Right lobe of liver (tissue), 6 donors: ENCODE measurements at regions not wholly inside any gene's neighbourhood (a gene's known extent, or its start where the extent isn't known, plus 50 kb on each side); places are given as distances from the start of the nearest gene placed in this dataset.
A peak's percentile ranks its signal among the peaks of the same experiment; 100 is the strongest.
"Not testable (repeated sequence)": the region's sequence is repeated elsewhere in the genome, so short reads cannot be mapped to it uniquely, and the experiment has no call there.

ENCODE experiments used
- ATAC-seq, 4 donors: fragments of 200-7000 bp; cut with Tn5 transposase; one replicate each; pipeline ENCODE4 v1.9.1; 2020; ENCODE audit warnings: mild to moderate bottlenecking in 4 of 4, moderate library complexity in 4 of 4
- DNase-seq, 3 donors: peaks; one replicate each; pipeline ENCODE4 v3.0.0-alpha.2; 2020
- H3K27ac ChIP-seq, 3 donors: fragments of 200-600 bp; one replicate each; pipeline ENCODE4 v1.8.0; 2022
- H3K27me3 ChIP-seq, 2 donors: fragments of 200-600 bp; one replicate each; pipeline ENCODE4 v1.8.0; 2022
- H3K36me3 ChIP-seq, 4 donors: fragments of 200-600 bp; sonication (generic) in 1 of 4; one replicate each; pipeline versions ENCODE4 v1.5.1 to v1.8.0; 2017 to 2022; ENCODE audit warnings: control low read depth in 1 of 4
- H3K4me1 ChIP-seq, 4 donors: fragments of 200-600 bp; sonication (generic) in 1 of 4; one replicate each; pipeline versions ENCODE4 v1.5.1 to v1.8.0; 2017 to 2022; ENCODE audit warnings: control low read depth in 1 of 4
- H3K4me3 ChIP-seq, 3 donors: fragments of 200-600 bp; one replicate each; pipeline ENCODE4 v1.8.0; 2022
- H3K9me3 ChIP-seq, 4 donors: fragments of 200-600 bp; sonication (generic) in 1 of 4; one replicate each; pipeline versions ENCODE4 v1.5.1 to v1.8.0; 2017 to 2022; ENCODE audit warnings: control low read depth in 1 of 4
- POLR2A ChIP-seq: fragments of 450-650 bp; IDR thresholded peaks from one replicate; pipeline ENCODE4 v1.6.1; 2017; ENCODE audit warnings: antibody characterized with exemption, mild to moderate bottlenecking
- WGBS: methylation state at CpG from one replicate; pipeline ENCODE4 v1.1.6; 2018; ENCODE audit warnings: low coverage, low lambda C conversion rate; ENCODE audit not compliant: insufficient coverage; ENCODE audit errors: missing lambda C conversion rate; 5-methylcytosine and 5-hydroxymethylcytosine counted together
- intact Hi-C, 2 donors: fragments of 100-400 bp; cut with DNase I; formaldehyde crosslinking; loops; one replicate each; pipeline versions ENCODE4 v1.11.2 to v1.14.1; 2022
- TF ChIP-seq, protein P1 (sequence below), 4 donors: fragments of 200-600 bp in 3 of 4; fragments of 450-650 bp in 1 of 4; IDR thresholded peaks; one replicate each; pipeline versions ENCODE4 v1.5.1 to v1.8.0; 2016 to 2022; ENCODE audit warnings: antibody characterized with exemption in 4 of 4, mild to moderate bottlenecking in 2 of 4
- donor health status: DM: no; HTN: yes; CAD: no.
- donor health status: DM: no; HTN: no; CAD: no.
- donor health status: DM: no; HTN: no; CAD: no.
- donor health status: DM: no; HTN: yes; CAD: no.
- donor health status: DM: no; HTN: yes; CAD: no.

DNA sequence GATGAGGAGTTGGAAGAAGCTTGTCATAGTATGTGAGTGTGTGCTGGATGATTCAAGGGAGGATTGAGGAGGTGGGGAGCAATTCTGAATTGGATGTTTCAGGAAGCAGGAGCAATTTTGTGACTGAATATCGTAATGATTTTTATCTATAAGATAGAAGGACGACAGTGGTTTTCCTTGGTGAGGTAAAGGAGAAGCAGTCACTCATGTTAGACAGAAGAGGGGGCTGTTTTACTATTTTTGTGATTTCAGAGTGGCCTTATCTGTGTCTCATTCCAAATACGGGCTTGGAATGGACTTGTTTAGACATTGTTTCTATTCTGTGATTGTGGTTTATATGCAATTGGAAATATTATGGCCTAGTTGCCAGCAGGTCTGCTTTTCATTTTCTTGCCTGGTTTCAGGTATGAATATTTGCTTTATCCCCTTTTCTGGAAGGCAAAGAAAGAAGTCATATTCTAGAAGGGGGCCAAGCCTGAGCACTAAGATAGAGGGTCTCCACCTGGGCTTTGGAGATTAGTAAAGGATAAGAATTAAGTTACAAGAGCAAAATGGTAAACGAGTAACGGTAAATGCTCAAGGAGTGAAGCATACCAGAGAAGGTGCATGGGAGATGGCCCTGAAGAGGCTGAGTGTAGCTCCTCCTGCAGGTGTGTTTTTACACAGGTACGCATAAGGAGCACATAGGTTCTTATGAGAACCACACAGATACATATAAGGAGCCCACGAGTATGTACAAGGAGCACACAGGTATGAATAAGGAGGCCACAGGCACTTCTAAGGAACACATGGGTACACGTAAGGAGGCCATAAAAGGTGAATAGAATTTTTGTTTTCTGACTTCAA is 124.6 kb upstream of the KCNAB1 start:
- intact Hi-C loops: no loop called here
- H3K36me3 ChIP-seq: no peaks in the 10 kb centered on the region
- H3K27ac ChIP-seq: no peak overlapping the region
- no peaks in the 10 kb centered on the region for H3K4me1 ChIP-seq
- TF ChIP-seq POLR2A: no peak
- TF ChIP-seq, protein P1, sequence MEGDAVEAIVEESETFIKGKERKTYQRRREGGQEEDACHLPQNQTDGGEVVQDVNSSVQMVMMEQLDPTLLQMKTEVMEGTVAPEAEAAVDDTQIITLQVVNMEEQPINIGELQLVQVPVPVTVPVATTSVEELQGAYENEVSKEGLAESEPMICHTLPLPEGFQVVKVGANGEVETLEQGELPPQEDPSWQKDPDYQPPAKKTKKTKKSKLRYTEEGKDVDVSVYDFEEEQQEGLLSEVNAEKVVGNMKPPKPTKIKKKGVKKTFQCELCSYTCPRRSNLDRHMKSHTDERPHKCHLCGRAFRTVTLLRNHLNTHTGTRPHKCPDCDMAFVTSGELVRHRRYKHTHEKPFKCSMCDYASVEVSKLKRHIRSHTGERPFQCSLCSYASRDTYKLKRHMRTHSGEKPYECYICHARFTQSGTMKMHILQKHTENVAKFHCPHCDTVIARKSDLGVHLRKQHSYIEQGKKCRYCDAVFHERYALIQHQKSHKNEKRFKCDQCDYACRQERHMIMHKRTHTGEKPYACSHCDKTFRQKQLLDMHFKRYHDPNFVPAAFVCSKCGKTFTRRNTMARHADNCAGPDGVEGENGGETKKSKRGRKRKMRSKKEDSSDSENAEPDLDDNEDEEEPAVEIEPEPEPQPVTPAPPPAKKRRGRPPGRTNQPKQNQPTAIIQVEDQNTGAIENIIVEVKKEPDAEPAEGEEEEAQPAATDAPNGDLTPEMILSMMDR (IDR thresholded peaks at IDR 0.05): peak; percentile 42 to 56 (median 50)
- no peak overlapping the region for H3K4me3 ChIP-seq
- DNase-seq (no peak), ATAC-seq (peak; percentile 76 to 78 (median 76))
- H3K9me3 ChIP-seq: no peaks in the 10 kb centered on the region
- WGBS: 36% methylated on average over 8 of the region's 8 CpGs
- H3K27me3 ChIP-seq: no peaks in the 10 kb centered on the region

DNA sequence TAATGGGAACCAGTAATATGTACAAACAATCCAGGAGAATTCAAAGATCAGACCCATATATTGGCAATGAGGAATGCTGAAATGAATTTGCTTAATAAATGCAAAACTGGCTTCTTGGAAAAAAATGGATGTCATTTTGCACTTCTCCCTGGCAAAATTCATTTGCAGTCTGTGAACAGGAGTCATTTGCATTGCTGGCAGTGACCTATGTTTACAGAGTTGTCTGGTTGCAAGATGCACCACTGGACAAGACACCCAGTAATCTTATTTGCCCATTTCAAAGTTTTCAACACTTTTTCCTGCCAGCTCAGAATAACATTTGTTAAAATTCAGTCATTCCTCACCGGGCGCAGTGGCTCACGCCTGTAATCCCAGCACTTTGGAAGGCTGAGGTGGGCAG is 123.5 kb upstream of the KCNAB1 start:
- Histone ChIP-seq H3K4me1 (no peaks in the 10 kb centered on the region), H3K4me3 (no peak overlapping the region), H3K36me3 (no peaks in the 10 kb centered on the region), H3K27ac (no peak overlapping the region), H3K27me3 (no peaks in the 10 kb centered on the region), H3K9me3 (no peaks in the 10 kb centered on the region)
- ATAC-seq: no peak
- 97% methylated on average over 3 of the region's 3 CpGs for WGBS
- intact Hi-C loops: no loop called here
- no peak for TF ChIP-seq POLR2A
- TF ChIP-seq, protein P1 (IDR thresholded peaks at IDR 0.05): no peak
- DNase-seq: no peak

DNA sequence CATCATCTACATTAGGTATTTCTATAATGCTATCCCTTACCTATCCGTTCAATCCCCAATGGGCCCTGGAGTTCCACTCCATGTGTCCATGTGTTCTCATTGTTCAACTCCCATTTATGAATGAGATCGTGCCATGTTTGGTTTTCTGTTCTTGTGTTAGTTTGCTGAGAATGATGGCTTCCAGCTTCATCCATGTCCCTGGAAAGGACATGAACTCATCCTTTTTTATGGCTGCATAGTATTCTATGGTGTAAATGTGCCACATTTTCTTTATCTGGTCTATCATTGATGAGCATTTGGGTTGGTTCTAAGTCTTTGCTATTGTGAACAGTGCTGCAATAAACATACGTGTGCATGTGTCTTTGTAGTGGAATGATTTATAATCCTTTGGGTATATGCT is 122.2 kb upstream of the KCNAB1 start:
- H3K4me3 ChIP-seq, H3K36me3 ChIP-seq, H3K27ac ChIP-seq, intact Hi-C loops, H3K27me3 ChIP-seq, H3K4me1 ChIP-seq, DNase-seq, ATAC-seq, H3K9me3 ChIP-seq: not testable (repeated sequence)
- WGBS: 91% methylated on average over 3 of the region's 3 CpGs

DNA sequence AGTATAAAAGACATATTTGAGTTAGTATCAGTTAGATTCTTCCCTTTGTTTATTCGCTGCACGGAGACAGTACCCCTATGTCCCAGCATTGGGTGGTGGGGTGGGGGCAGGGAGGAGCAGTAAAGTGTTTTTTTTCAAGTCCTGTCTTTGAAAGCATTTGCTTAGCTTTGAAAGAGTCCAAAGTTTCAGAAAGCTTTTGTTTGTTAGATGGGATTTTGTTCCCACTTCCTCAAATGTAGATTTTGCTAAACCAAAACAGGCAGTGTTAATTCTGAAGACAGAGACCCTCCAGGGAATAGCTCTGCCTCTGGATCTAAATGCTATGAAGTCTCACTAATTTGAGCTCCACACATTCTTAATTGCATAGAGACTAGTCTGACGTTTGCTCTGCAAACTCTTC is 114.6 kb upstream of the KCNAB1 start:
- ATAC-seq (no peak), DNase-seq (no peak)
- Histone ChIP-seq H3K4me1 (no peaks in the 10 kb centered on the region), H3K4me3 (no peak overlapping the region), H3K36me3 (no peaks in the 10 kb centered on the region), H3K27ac (no peak overlapping the region), H3K27me3 (no peaks in the 10 kb centered on the region), H3K9me3 (no peaks in the 10 kb centered on the region)
- WGBS: 17% methylated on average over 3 of the region's 3 CpGs
- TF ChIP-seq POLR2A: no peak
- TF ChIP-seq, protein P1 (IDR thresholded peaks at IDR 0.05): no peak
- intact Hi-C loops: no loop called here

DNA sequence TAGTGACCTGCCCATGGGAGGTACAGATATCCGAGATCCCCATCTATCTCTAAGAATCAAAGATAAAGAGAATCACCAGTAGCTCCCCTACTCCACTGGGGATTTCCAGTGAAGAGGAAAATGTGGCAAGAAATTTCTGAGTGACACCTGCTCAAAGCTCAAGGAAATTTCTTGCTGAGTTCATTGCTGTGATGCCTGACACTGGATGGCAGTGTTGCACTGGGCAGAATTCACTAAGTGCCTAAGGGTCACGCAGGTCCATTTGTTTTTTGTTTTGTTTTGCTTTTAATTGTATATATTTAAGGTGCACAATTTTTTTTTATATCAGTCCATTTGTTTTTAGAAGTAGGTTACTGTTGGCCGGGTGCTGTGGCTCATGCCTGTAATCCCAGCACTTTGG is 109.5 kb upstream of the KCNAB1 start:
- no peak overlapping the region for H3K27ac ChIP-seq
- H3K27me3 ChIP-seq: no peaks in the 10 kb centered on the region
- TF ChIP-seq, protein P1 (IDR thresholded peaks at IDR 0.05): peak; percentile 20 to 62 (median 40)
- no peak for TF ChIP-seq POLR2A
- DNase-seq (no peak), ATAC-seq (peak in 3 of 4 donors; percentile 34 to 77 (median 64))
- no peaks in the 10 kb centered on the region for H3K36me3 ChIP-seq
- no peaks in the 10 kb centered on the region for H3K4me1 ChIP-seq
- 20% methylated on average over 3 of the region's 3 CpGs for WGBS
- no peaks in the 10 kb centered on the region for H3K9me3 ChIP-seq
- no peak overlapping the region for H3K4me3 ChIP-seq
- intact Hi-C loops: no loop called here
